Calu3 (cell line): ENCODE measurements at regions not wholly inside any gene's neighbourhood (a gene's known extent, or its start where the extent isn't known, plus 50 kb on each side); places are given as distances from the start of the nearest gene placed in this dataset.
A peak's percentile ranks its signal among the peaks of the same experiment; 100 is the strongest.

Source experiments
- BruUV-seq: library from RNA; stranded (reverse); fragments of 400-500 nt; replicated peaks from 2 replicates; lab custom pipeline; 2021; lab: Mats Ljungman, UMichigan
- CTCF ChIA-PET: fragments of 300-600 bp; sonication (Branson Sonifier 250); formaldehyde crosslinking; loops from one replicate; lab custom pipeline; 2022; ENCODE audit warnings: antibody characterized with exemption; lab: Charles Lee
- DNase-seq: peaks from one replicate; pipeline ENCODE4 v3.0.0; 2022
- H3K27ac Mint-ChIP-seq: one replicate; pipeline ENCODE4 v1.8.0; 2022; ENCODE audit warnings: mixed read lengths; ENCODE audit not compliant: unreplicated experiment
- H3K27me3 Mint-ChIP-seq: one replicate; pipeline ENCODE4 v1.8.0; 2022; ENCODE audit warnings: mixed read lengths; ENCODE audit not compliant: unreplicated experiment
- H3K36me3 Mint-ChIP-seq: one replicate; pipeline ENCODE4 v1.8.0; 2022; ENCODE audit warnings: mild to moderate bottlenecking, moderate library complexity, mixed read lengths; ENCODE audit not compliant: insufficient read depth, unreplicated experiment
- H3K4me1 Mint-ChIP-seq: one replicate; pipeline ENCODE4 v1.8.0; 2022; ENCODE audit warnings: mild to moderate bottlenecking, low read depth, mixed read lengths; ENCODE audit not compliant: unreplicated experiment
- H3K4me3 Mint-ChIP-seq: one replicate; pipeline ENCODE4 v1.8.0; 2022; ENCODE audit warnings: mild to moderate bottlenecking, low read depth, moderate library complexity, mixed read lengths; ENCODE audit not compliant: unreplicated experiment
- H3K9me3 Mint-ChIP-seq: one replicate; pipeline ENCODE4 v1.8.0; 2022; ENCODE audit warnings: low read depth, mixed read lengths; ENCODE audit not compliant: unreplicated experiment
- intact Hi-C: fragments of 100-400 bp; cut with micrococcal nuclease; formaldehyde crosslinking; loops from one replicate; pipeline ENCODE4 v1.10.0; 2022; ENCODE audit not compliant: unreplicated experiment
- TF ChIP-seq, protein P1 (sequence below): fragments of 200-600 bp; IDR thresholded peaks from one replicate; pipeline ENCODE4 v1.8.0; 2022; ENCODE audit warnings: antibody characterized with exemption; ENCODE audit not compliant: unreplicated experiment

- Mint-ChIP-seq H3K9me3 (no peaks in the 10 kb centered on the region), H3K27ac (no peak overlapping the region), H3K36me3 (no peaks in the 10 kb centered on the region), H3K4me3 (no peak overlapping the region), H3K4me1 (no peaks in the 10 kb centered on the region), H3K27me3 (peaks cover 40% of the 10 kb centered on the region)
- DNase-seq: no peak
- TF ChIP-seq, protein P1, sequence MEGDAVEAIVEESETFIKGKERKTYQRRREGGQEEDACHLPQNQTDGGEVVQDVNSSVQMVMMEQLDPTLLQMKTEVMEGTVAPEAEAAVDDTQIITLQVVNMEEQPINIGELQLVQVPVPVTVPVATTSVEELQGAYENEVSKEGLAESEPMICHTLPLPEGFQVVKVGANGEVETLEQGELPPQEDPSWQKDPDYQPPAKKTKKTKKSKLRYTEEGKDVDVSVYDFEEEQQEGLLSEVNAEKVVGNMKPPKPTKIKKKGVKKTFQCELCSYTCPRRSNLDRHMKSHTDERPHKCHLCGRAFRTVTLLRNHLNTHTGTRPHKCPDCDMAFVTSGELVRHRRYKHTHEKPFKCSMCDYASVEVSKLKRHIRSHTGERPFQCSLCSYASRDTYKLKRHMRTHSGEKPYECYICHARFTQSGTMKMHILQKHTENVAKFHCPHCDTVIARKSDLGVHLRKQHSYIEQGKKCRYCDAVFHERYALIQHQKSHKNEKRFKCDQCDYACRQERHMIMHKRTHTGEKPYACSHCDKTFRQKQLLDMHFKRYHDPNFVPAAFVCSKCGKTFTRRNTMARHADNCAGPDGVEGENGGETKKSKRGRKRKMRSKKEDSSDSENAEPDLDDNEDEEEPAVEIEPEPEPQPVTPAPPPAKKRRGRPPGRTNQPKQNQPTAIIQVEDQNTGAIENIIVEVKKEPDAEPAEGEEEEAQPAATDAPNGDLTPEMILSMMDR: no peak
- CTCF ChIA-PET: no interaction called here
- no TSS peak for BruUV-seq
- intact Hi-C loops: loop anchor here (2.0 to 5.0 kb wide), 2 partner anchors 1555 to 1904 kb away; no protein-coding TSS in a partner anchor
These were observed 295.0 kb downstream of the ZNF536 start for GRCh38 chr19:30667227-30667626.

- CTCF ChIA-PET: no interaction called here
- Mint-ChIP-seq H3K4me3 (no peak overlapping the region), H3K27ac (no peak overlapping the region), H3K4me1 (no peaks in the 10 kb centered on the region), H3K9me3 (no peaks in the 10 kb centered on the region), H3K27me3 (peaks cover 34% of the 10 kb centered on the region), H3K36me3 (no peaks in the 10 kb centered on the region)
- BruUV-seq: no TSS peak
- DNase-seq: peak; percentile 56
- TF ChIP-seq, protein P1: peak; percentile 80
- intact Hi-C loops: loop anchor here (2.0 to 5.0 kb wide), 2 partner anchors 1556 to 1904 kb away; no protein-coding TSS in a partner anchor
These were observed 294.2 kb downstream of the ZNF536 start for GRCh38 chr19:30666301-30666803.

DNA sequence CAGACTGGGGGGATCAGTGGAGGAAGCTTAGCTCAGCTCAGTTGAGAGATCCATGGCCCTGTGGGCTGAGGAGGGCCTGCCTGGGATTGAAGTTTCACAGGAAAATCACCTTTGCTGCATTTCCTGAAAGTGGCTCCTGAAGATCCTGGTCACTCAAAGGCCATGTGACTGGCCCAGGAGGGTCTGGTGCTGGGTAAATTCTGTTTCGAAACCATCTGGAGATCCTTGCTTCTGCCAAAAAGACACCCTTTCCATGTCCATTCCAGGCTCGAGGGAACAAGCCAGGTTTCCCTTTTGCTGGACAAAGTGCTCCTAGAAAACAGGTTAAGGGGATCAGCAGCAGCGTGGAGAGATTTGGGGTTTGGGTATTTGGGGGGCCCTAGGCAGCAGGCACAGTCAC lies 293.3 kb downstream of the ZNF536 start:
- H3K4me1 Mint-ChIP-seq: no peaks in the 10 kb centered on the region
- no peaks in the 10 kb centered on the region for H3K36me3 Mint-ChIP-seq
- peaks cover 25% of the 10 kb centered on the region for H3K27me3 Mint-ChIP-seq
- no peak overlapping the region for H3K4me3 Mint-ChIP-seq
- no peaks in the 10 kb centered on the region for H3K9me3 Mint-ChIP-seq
- CTCF ChIA-PET: no interaction called here
- intact Hi-C loops: loop anchor here (5.0 kb wide), 1 partner anchor 1557 kb away; no protein-coding TSS in a partner anchor
- H3K27ac Mint-ChIP-seq: no peak overlapping the region
- TF ChIP-seq, protein P1: no peak
- BruUV-seq: no TSS peak
- DNase-seq: no peak

DNA sequence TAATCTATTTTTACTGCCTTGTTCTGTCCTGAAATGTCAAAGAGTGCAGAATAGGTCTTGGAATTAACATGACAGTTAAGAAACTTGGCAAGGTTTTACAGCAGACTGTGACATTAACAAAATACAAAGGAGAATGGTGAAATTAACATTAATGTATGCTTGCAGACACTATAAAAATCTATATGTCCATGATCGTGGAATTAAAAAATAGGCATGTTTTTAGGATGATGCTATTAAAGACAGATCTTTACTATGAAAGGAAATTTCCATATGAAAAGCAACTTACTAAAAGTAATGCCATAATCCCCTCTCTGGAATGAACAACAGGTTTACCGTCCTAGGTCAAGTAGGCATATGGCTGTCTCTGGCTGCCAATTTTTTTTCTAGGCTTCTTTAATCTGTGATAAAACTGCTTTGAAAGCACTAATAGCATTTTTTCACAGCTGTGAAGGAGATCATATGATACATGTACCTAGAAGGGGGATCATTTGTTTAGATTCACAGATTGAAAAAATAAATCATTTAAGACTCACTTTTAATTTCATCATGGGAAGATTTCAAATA lies 291.5 kb downstream of the ZNF536 start:
- BruUV-seq: no TSS peak
- intact Hi-C loops: no loop called here
- Mint-ChIP-seq H3K9me3 (peaks cover 3% of the 10 kb centered on the region), H3K27ac (no peak overlapping the region), H3K4me1 (no peaks in the 10 kb centered on the region), H3K36me3 (no peaks in the 10 kb centered on the region), H3K4me3 (no peak overlapping the region), H3K27me3 (peaks cover 20% of the 10 kb centered on the region)
- CTCF ChIA-PET: no interaction called here
- TF ChIP-seq, protein P1: no peak
- DNase-seq: no peak
